ENCODE measurements at regions not wholly inside any gene's neighbourhood (a gene's known extent, or its start where the extent isn't known, plus 50 kb on each side); places are given as distances from the start of the nearest gene placed in this dataset.

DNA sequence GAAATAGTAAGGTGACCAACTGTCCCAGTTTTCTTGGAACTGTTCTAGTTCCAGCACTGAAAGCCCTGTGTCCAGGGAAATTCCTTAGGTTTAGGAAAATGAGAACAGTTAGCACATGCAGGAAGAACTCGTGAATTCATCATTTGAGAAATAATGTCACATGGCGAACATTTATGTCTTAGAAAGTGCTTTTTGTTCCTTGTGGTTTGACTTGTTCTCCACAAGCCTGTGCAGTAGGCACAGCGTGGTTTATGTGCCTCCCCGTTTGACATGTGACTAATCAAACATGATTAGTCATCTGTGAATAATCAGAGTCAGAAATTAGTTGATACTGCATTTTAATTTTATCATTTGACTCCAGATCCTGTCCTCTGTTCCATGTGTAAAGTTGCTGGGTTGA, 556.0 kb upstream of the CPEB2 start:
- TF ChIP-seq RAD21 (IDR thresholded peaks at IDR 0.05) (no peak), YY1 (IDR thresholded peaks at IDR 0.05) (no peak), RXRA (IDR thresholded peaks at IDR 0.05) (no peak), SP1 (IDR thresholded peaks at IDR 0.05) (no peak), TAF1 (conservative IDR thresholded peaks at IDR 0.05) (no peak), FOXA1 (IDR thresholded peaks at IDR 0.05) (no peak), NR2F2 (IDR thresholded peaks at IDR 0.05) (no peak), JUND (IDR thresholded peaks at IDR 0.05) (no peak), MAX (IDR thresholded peaks at IDR 0.05) (no peak), GABPA (IDR thresholded peaks at IDR 0.05 in 1 of 2, conservative IDR thresholded peaks at IDR 0.05 in 1 of 2) (no peak)
- TF ChIP-seq, protein P1, sequence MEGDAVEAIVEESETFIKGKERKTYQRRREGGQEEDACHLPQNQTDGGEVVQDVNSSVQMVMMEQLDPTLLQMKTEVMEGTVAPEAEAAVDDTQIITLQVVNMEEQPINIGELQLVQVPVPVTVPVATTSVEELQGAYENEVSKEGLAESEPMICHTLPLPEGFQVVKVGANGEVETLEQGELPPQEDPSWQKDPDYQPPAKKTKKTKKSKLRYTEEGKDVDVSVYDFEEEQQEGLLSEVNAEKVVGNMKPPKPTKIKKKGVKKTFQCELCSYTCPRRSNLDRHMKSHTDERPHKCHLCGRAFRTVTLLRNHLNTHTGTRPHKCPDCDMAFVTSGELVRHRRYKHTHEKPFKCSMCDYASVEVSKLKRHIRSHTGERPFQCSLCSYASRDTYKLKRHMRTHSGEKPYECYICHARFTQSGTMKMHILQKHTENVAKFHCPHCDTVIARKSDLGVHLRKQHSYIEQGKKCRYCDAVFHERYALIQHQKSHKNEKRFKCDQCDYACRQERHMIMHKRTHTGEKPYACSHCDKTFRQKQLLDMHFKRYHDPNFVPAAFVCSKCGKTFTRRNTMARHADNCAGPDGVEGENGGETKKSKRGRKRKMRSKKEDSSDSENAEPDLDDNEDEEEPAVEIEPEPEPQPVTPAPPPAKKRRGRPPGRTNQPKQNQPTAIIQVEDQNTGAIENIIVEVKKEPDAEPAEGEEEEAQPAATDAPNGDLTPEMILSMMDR (IDR thresholded peaks at IDR 0.05; ENCODE audit: low read depth, low read length, missing input control): no peak
- TF ChIP-seq, protein P2, sequence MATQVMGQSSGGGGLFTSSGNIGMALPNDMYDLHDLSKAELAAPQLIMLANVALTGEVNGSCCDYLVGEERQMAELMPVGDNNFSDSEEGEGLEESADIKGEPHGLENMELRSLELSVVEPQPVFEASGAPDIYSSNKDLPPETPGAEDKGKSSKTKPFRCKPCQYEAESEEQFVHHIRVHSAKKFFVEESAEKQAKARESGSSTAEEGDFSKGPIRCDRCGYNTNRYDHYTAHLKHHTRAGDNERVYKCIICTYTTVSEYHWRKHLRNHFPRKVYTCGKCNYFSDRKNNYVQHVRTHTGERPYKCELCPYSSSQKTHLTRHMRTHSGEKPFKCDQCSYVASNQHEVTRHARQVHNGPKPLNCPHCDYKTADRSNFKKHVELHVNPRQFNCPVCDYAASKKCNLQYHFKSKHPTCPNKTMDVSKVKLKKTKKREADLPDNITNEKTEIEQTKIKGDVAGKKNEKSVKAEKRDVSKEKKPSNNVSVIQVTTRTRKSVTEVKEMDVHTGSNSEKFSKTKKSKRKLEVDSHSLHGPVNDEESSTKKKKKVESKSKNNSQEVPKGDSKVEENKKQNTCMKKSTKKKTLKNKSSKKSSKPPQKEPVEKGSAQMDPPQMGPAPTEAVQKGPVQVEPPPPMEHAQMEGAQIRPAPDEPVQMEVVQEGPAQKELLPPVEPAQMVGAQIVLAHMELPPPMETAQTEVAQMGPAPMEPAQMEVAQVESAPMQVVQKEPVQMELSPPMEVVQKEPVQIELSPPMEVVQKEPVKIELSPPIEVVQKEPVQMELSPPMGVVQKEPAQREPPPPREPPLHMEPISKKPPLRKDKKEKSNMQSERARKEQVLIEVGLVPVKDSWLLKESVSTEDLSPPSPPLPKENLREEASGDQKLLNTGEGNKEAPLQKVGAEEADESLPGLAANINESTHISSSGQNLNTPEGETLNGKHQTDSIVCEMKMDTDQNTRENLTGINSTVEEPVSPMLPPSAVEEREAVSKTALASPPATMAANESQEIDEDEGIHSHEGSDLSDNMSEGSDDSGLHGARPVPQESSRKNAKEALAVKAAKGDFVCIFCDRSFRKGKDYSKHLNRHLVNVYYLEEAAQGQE (IDR thresholded peaks at IDR 0.05): no peak
- TF ChIP-seq, protein P3, sequence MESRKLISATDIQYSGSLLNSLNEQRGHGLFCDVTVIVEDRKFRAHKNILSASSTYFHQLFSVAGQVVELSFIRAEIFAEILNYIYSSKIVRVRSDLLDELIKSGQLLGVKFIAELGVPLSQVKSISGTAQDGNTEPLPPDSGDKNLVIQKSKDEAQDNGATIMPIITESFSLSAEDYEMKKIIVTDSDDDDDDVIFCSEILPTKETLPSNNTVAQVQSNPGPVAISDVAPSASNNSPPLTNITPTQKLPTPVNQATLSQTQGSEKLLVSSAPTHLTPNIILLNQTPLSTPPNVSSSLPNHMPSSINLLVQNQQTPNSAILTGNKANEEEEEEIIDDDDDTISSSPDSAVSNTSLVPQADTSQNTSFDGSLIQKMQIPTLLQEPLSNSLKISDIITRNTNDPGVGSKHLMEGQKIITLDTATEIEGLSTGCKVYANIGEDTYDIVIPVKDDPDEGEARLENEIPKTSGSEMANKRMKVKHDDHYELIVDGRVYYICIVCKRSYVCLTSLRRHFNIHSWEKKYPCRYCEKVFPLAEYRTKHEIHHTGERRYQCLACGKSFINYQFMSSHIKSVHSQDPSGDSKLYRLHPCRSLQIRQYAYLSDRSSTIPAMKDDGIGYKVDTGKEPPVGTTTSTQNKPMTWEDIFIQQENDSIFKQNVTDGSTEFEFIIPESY (IDR thresholded peaks at IDR 0.05): no peak
- TF ChIP-seq, protein P4, sequence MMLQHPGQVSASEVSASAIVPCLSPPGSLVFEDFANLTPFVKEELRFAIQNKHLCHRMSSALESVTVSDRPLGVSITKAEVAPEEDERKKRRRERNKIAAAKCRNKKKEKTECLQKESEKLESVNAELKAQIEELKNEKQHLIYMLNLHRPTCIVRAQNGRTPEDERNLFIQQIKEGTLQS (IDR thresholded peaks at IDR 0.05): no peak

Data from liver (tissue), 3 donors.